ENCODE measurements at regions not wholly inside any gene's neighbourhood (a gene's known extent, or its start where the extent isn't known, plus 50 kb on each side); places are given as distances from the start of the nearest gene placed in this dataset.

GRCh38 chr1:199102239-199102638 lies 463.4 kb downstream of the PTPRC start:
- TF ChIP-seq CTCF (IDR thresholded peaks at IDR 0.05) (no peak), POLR2A (IDR thresholded peaks at IDR 0.05) (no peak)

Data from upper lobe of left lung (tissue), 4 donors.